Gastroesophageal sphincter (tissue), 3 donors: ENCODE measurements at regions not wholly inside any gene's neighbourhood (a gene's known extent, or its start where the extent isn't known, plus 50 kb on each side); places are given as distances from the start of the nearest gene placed in this dataset.

ENCODE experiments used
- POLR2A ChIP-seq, 2 donors: fragments of 450-650 bp; IDR thresholded peaks; one replicate each; pipeline ENCODE4 v1.6.1; 2017; ENCODE audit warnings: antibody characterized with exemption in 2 of 2, mild to moderate bottlenecking in 2 of 2, moderate library complexity in 1 of 2
- POLR2AphosphoS5 ChIP-seq: sonication (generic); formaldehyde crosslinking; IDR thresholded peaks from one replicate; pipeline ENCODE4 v1.6.1; 2017; ENCODE audit warnings: antibody characterized with exemption
- TF ChIP-seq, protein P1 (sequence below), 4 experiments: fragments of 200-600 bp in 2 of 4; fragments of 450-650 bp in 2 of 4; sonication (generic) in 1 of 4; IDR thresholded peaks; one replicate each; pipeline ENCODE4 v1.5.1; 2017 to 2019; ENCODE audit warnings: antibody characterized with exemption in 4 of 4, mild to moderate bottlenecking in 2 of 4, moderate library complexity in 2 of 4

DNA sequence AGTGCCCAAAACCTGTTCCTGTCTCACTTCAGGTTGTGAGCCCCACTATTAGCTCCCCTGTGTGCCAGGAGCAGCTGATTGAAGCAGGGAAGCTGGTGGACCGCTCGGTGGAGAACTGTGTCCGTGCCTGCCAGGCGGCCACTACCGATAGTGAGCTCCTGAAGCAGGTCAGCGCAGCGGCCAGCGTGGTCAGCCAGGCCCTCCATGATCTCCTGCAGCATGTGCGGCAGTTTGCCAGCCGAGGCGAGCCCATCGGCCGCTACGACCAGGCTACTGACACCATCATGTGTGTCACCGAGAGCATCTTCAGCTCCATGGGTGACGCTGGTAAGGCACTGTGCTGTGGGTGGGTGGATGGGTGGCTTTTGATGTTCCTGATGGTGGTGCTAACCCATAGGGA, 334.1 kb upstream of the TPM1 start:
- TF ChIP-seq POLR2A (IDR thresholded peaks at IDR 0.05) = no peak
- TF ChIP-seq POLR2AphosphoS5 = no peak
- TF ChIP-seq, protein P1, sequence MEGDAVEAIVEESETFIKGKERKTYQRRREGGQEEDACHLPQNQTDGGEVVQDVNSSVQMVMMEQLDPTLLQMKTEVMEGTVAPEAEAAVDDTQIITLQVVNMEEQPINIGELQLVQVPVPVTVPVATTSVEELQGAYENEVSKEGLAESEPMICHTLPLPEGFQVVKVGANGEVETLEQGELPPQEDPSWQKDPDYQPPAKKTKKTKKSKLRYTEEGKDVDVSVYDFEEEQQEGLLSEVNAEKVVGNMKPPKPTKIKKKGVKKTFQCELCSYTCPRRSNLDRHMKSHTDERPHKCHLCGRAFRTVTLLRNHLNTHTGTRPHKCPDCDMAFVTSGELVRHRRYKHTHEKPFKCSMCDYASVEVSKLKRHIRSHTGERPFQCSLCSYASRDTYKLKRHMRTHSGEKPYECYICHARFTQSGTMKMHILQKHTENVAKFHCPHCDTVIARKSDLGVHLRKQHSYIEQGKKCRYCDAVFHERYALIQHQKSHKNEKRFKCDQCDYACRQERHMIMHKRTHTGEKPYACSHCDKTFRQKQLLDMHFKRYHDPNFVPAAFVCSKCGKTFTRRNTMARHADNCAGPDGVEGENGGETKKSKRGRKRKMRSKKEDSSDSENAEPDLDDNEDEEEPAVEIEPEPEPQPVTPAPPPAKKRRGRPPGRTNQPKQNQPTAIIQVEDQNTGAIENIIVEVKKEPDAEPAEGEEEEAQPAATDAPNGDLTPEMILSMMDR (IDR thresholded peaks at IDR 0.05) = no peak
